ENCODE measurements at regions not wholly inside any gene's neighbourhood (a gene's known extent, or its start where the extent isn't known, plus 50 kb on each side); places are given as distances from the start of the nearest gene placed in this dataset.

DNA sequence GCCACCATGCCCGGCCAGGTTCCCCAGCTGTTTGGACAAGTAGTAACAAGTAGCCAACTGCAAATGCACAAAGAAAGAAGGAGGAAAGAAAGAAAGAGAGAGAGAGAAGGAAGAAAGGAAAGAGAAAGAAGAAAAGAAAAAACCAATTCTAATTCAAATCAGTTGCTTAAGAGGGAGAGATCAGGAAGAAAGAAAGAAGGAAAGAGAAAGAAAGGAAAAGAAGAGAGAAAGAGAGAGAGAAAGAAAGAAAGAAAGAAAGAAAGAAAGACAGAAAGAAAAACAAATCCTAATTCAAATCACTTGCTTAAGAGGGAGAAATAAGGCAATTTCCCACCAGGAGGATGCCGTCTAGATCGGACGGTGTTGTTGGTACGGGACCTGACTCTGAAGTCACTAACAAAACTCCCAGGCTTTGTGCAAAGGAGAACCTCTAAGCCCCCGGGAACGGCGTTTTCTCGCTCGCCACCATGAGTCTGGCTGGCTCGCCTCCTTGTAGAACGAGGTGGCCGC, 95.5 kb upstream of the PPP2R3B start:
- 58% methylated on average over 13 of the region's 13 CpGs for WGBS
- Histone ChIP-seq H3K36me3 (no peaks in the 10 kb centered on the region), H3K4me1 (no peaks in the 10 kb centered on the region), H3K9me3 (no peaks in the 10 kb centered on the region), H3K27ac (no peak overlapping the region), H3K4me3 (no peak overlapping the region), H3K27me3 (no peaks in the 10 kb centered on the region)
- TF ChIP-seq POLR2AphosphoS5 (IDR thresholded peaks at IDR 0.05) = no peak
- TF ChIP-seq EP300 (IDR thresholded peaks at IDR 0.05) = no peak
- TF ChIP-seq POLR2A (IDR thresholded peaks at IDR 0.05) = no peak
- no peak for TF ChIP-seq CTCF (IDR thresholded peaks at IDR 0.05)
- no peak for DNase-seq (ENCODE audit: low spot score in 2 of 2)

DNA sequence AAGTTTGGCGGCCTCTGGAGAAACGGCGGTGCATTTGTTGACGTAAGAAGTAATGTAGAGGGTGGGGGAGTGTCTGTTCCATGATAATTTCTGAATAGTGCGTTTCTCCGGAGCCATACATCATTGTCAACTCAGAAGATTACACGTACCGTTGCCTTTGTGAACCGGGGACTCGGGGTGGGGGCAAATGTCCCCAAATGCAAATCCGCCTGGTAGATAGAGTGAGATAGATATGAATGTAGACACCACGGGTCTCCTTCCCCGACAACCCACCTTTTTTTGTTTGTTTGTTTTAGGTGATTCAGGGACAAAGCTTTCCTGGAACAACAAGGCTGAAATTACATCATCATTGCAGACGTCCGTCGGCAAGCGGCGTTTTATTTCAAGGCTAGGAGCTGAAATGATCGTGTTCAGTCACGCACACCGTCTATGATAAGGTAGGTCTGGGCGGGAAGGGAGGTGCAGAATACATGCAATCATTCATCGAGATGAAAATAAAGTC, 96.0 kb upstream of the PPP2R3B start:
- no peak overlapping the region for H3K4me3 ChIP-seq
- no peaks in the 10 kb centered on the region for H3K9me3 ChIP-seq
- TF ChIP-seq POLR2AphosphoS5 (IDR thresholded peaks at IDR 0.05) (no peak), CTCF (IDR thresholded peaks at IDR 0.05) (no peak), POLR2A (IDR thresholded peaks at IDR 0.05) (no peak), EP300 (IDR thresholded peaks at IDR 0.05) (no peak)
- WGBS = 69% methylated on average over 23 of the region's 23 CpGs
- DNase-seq (ENCODE audit: low spot score in 2 of 2) = no peak
- no peaks in the 10 kb centered on the region for H3K4me1 ChIP-seq
- H3K27me3 ChIP-seq = no peaks in the 10 kb centered on the region
- H3K27ac ChIP-seq = no peak overlapping the region
- H3K36me3 ChIP-seq = no peaks in the 10 kb centered on the region

GRCh38 chrX:485368-485767, 98.7 kb upstream of the PPP2R3B start:
- no peak overlapping the region for H3K4me3 ChIP-seq

GRCh38 chrX:486325-486724, 99.6 kb upstream of the PPP2R3B start:
- Histone ChIP-seq H3K27ac (no peak overlapping the region), H3K9me3 (no peaks in the 10 kb centered on the region), H3K4me3 (no peak overlapping the region), H3K36me3 (no peaks in the 10 kb centered on the region), H3K4me1 (no peaks in the 10 kb centered on the region), H3K27me3 (no peaks in the 10 kb centered on the region)
- TF ChIP-seq EP300 (IDR thresholded peaks at IDR 0.05) (no peak), POLR2AphosphoS5 (IDR thresholded peaks at IDR 0.05) (no peak), CTCF (IDR thresholded peaks at IDR 0.05) (no peak), POLR2A (IDR thresholded peaks at IDR 0.05) (no peak)
- no peak for DNase-seq (ENCODE audit: low spot score in 2 of 2)
- WGBS = 96% methylated on average over 4 of the region's 4 CpGs

More at GRCh38 chrX:485368-485767, 98.7 kb upstream of the PPP2R3B start:
- no peaks in the 10 kb centered on the region for H3K9me3 ChIP-seq
- no peaks in the 10 kb centered on the region for H3K36me3 ChIP-seq
- no peaks in the 10 kb centered on the region for H3K4me1 ChIP-seq
- 94% methylated on average over 12 of the region's 13 CpGs for WGBS
- no peaks in the 10 kb centered on the region for H3K27me3 ChIP-seq
- no peak overlapping the region for H3K27ac ChIP-seq
- TF ChIP-seq CTCF (IDR thresholded peaks at IDR 0.05) = no peak
- no peak for TF ChIP-seq POLR2A (IDR thresholded peaks at IDR 0.05)
- no peak for TF ChIP-seq POLR2AphosphoS5 (IDR thresholded peaks at IDR 0.05)
- no peak for TF ChIP-seq EP300 (IDR thresholded peaks at IDR 0.05)
- no peak for DNase-seq (ENCODE audit: low spot score in 2 of 2)

DNA sequence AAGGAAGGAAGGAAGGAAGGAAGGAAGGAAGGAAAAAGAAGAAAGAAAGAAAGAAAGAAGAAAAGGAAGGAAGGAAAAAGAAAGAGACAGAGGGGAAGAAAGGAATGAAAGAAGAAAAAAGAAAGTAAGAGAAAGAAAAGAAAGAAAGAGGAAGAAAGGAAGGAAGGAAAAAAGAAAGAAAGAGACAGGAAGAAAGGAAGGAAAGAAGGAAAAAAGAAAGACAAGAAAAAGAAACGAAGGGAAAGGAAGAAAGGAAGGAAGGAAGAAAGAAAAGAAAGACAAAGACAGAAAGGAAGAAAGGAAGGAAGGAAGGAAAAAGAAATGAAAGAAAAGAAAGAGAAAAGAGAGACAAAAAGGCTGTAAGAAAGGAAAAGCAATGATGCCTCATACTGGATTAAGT, 101.1 kb upstream of the PPP2R3B start:
- TF ChIP-seq CTCF (IDR thresholded peaks at IDR 0.05) (no peak), EP300 (IDR thresholded peaks at IDR 0.05) (no peak), POLR2AphosphoS5 (IDR thresholded peaks at IDR 0.05) (no peak), POLR2A (IDR thresholded peaks at IDR 0.05) (no peak)

More for the DNA sequence above, 101.1 kb upstream of the PPP2R3B start:
- Histone ChIP-seq H3K4me1 (no peaks in the 10 kb centered on the region), H3K9me3 (no peaks in the 10 kb centered on the region), H3K4me3 (no peak overlapping the region), H3K36me3 (no peaks in the 10 kb centered on the region), H3K27me3 (no peaks in the 10 kb centered on the region), H3K27ac (no peak overlapping the region)
- WGBS = 82% methylated on average over 1 of the region's 1 CpG
- no peak for DNase-seq (ENCODE audit: low spot score in 2 of 2)
